AG04450 (cell line): ENCODE measurements at regions not wholly inside any gene's neighbourhood (a gene's known extent, or its start where the extent isn't known, plus 50 kb on each side); places are given as distances from the start of the nearest gene placed in this dataset.
"Not testable (repeated sequence)": the region's sequence is repeated elsewhere in the genome, so short reads cannot be mapped to it uniquely, and the experiment has no call there.

Experiments used
- CTCF ChIA-PET: fragments of 300-600, 350-600 bp; formaldehyde crosslinking; extraction: SDS; loops from one replicate; lab custom pipeline; 2022; ENCODE audit warnings: antibody characterized with exemption, inconsistent platforms; lab: Charles Lee
- POLR2A ChIA-PET: fragments of 350-600 bp; formaldehyde crosslinking; extraction: SDS; loops from one replicate; lab custom pipeline; 2021; ENCODE audit warnings: antibody characterized with exemption, inconsistent platforms; lab: Yijun Ruan, JAX
- DNase-seq: peaks from one replicate; pipeline ENCODE4 v3.0.0-alpha.2; 2011; ENCODE audit warnings: low read depth, low spot score
- H3K27ac ChIP-seq: one replicate; pipeline ENCODE4 v1.5.1; 2012; ENCODE audit warnings: low read depth, low read length, control low read depth
- H3K27me3 ChIP-seq: one replicate; pipeline ENCODE4 v1.6.0; 2012; ENCODE audit warnings: low read length; ENCODE audit not compliant: control insufficient read depth, insufficient read depth
- H3K4me3 ChIP-seq: 2 replicates; pipeline ENCODE4 v1.5.1; 2011; ENCODE audit warnings: mild to moderate bottlenecking, low read depth, low read length, control low read depth
- H3K9me3 ChIP-seq: 2 replicates; pipeline ENCODE4 v1.5.1; 2012; ENCODE audit warnings: low read length; ENCODE audit not compliant: control insufficient read depth, insufficient read depth
- CTCF ChIP-seq: IDR thresholded peaks from 2 replicates; pipeline ENCODE4 v1.5.1; 2011; ENCODE audit warnings: low read depth, low read length, control low read depth, inconsistent platforms

GRCh38 chr9:81071108-81071507, 618.2 kb downstream of the TLE1 start:
- Histone ChIP-seq H3K4me3 (no peak overlapping the region), H3K9me3 (no peaks in the 10 kb centered on the region), H3K27me3 (no peaks in the 10 kb centered on the region), H3K27ac (no peak overlapping the region)
- no peak for TF ChIP-seq CTCF
- POLR2A ChIA-PET = no interaction called here
- no peak for DNase-seq
- CTCF ChIA-PET = no interaction called here

DNA sequence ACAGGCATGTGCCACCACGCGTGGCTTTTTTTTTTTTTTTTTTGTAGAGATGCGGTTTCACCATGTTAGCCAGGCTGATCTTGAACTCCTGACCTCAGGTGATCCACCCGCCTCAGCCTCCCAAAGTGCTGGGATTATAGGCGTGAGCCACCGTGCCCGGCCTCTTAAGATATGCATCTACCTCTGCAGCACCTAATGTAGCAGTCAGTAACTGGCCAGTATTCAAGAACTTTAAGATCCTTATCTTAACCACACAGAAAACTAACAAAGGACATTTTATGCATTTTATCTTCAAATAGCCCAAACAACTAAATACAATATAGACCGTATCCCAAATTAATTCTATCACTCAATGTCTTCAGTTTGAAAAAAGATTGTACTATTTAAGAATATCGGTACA, 618.7 kb downstream of the TLE1 start:
- no peak for TF ChIP-seq CTCF
- H3K4me3 ChIP-seq = no peak overlapping the region
- POLR2A ChIA-PET = no interaction called here
- no peaks in the 10 kb centered on the region for H3K27me3 ChIP-seq
- no peaks in the 10 kb centered on the region for H3K9me3 ChIP-seq
- CTCF ChIA-PET = no interaction called here
- no peak overlapping the region for H3K27ac ChIP-seq
- DNase-seq = no peak

DNA sequence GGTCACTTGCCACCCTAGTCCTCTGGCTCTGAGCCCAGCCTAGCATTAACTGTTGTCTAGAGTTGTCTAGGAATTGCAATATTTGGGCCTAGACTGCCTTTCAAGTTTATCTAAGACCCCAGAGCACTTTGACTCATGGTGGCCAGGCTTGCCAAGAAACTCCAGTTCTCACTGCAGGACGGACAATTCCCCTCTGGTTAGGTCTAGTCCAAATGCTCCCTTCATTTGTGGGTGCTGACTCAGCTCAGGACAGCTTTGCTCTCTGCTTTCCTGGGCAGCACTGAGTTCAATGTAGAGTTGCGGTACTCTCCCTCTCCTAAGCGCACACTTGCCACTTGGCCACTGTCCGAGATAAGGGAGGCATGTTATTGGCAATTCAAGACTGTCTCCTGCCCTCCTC, 619.4 kb downstream of the TLE1 start:
- Histone ChIP-seq H3K27ac (no peak overlapping the region), H3K9me3 (no peaks in the 10 kb centered on the region), H3K27me3 (no peaks in the 10 kb centered on the region), H3K4me3 (no peak overlapping the region)
- DNase-seq = peak; percentile 2
- TF ChIP-seq CTCF = no peak
- CTCF ChIA-PET = no interaction called here
- POLR2A ChIA-PET = no interaction called here

DNA sequence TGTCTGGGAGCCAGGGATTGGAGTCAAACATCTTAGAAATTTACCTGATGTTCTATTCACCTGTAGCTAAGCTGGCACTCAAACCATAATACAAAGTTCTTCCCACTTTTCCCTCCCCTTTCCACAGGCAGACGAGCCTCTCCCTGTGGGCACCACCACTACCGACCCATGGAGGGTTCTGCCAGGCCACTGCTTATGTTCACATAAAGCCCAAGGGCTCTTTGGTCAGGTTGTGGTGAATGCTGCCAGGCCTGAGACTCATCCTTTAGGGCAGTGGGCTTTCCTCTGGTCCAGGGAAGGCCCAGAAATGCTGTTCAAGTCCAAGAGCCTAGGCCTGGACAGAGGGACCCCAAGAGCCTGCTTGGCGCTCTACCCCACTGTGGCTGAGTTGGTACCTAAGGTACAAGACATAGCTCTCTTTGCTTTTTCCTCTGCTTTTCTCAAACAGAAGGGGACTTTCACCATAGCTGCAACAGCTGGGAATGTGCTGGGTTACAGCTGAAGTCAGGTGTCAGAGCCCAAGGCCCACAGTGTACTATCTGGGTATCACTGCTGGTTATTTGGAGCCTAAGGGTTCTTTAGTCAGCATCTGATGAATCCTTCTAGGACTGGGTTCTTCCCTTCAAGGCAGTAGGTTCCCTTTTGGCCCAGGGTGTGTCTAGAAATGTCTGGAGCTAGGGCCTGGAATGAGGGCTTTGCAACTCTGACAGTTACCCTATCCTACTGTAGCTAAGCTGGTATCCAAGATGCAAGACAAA, 620.1 kb downstream of the TLE1 start:
- Histone ChIP-seq H3K27ac (no peak overlapping the region), H3K4me3 (no peak overlapping the region), H3K27me3 (no peaks in the 10 kb centered on the region), H3K9me3 (no peaks in the 10 kb centered on the region)
- ChIA-PET CTCF (no interaction called here), POLR2A (no interaction called here)
- TF ChIP-seq CTCF = no peak
- no peak for DNase-seq

DNA sequence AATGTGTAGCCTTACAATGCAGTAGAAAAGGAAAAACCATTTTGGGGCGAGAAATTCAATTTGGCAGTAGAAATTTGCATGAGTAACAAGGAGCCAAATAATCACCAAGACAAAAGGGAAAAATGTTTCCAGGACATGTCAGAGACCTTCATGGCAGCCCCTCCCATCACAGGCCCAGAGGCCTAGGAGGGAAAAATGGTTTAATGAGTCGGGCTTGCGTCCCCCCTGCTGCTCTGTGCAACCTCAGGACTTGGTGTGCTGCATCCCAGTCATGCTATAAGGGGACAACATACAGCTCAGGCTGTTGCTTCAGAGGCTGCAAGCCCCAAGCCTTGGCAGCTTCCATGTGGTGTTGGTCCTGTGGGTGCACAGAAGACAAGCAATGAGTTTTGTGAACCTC, 626.4 kb downstream of the TLE1 start:
- DNase-seq, H3K27me3 ChIP-seq, CTCF ChIA-PET, H3K27ac ChIP-seq, POLR2A ChIA-PET, H3K4me3 ChIP-seq, H3K9me3 ChIP-seq: not testable (repeated sequence)
